Left ventricle myocardium superior (tissue), 1 donor: ENCODE measurements at regions not wholly inside any gene's neighbourhood (a gene's known extent, or its start where the extent isn't known, plus 50 kb on each side); places are given as distances from the start of the nearest gene placed in this dataset.
"Not testable (repeated sequence)": the region's sequence is repeated elsewhere in the genome, so short reads cannot be mapped to it uniquely, and the experiment has no call there.

Source experiments
- ATAC-seq: fragments of 200-7000 bp; cut with Tn5 transposase; one replicate; pipeline ENCODE4 v1.9.1; 2020; ENCODE audit warnings: mild to moderate bottlenecking, moderate library complexity
- DNase-seq: peaks from one replicate; pipeline ENCODE4 v3.0.0-alpha.2; 2020
- intact Hi-C: fragments of 100-400 bp; cut with micrococcal nuclease; formaldehyde crosslinking; loops from one replicate; pipeline ENCODE4 v1.11.0; 2022
- donor health status: DM: no; HTN: yes; CAD: no; lungs with severe emphysema.

- DNase-seq, result no peak
- intact Hi-C loops, result no loop called here
- ATAC-seq, result no peak
Measured at GRCh38 chr7:13099154-13099795, 411.8 kb downstream of the ARL4A start.

GRCh38 chr7:13104128-13104527 lies 416.7 kb downstream of the ARL4A start:
- DNase-seq (no peak), ATAC-seq (no peak)
- intact Hi-C loops, result no loop called here

GRCh38 chr7:13105209-13105608 lies 417.8 kb downstream of the ARL4A start:
- no peak for DNase-seq
- intact Hi-C loops, result no loop called here
- no peak for ATAC-seq

GRCh38 chr7:13106513-13106912 lies 419.1 kb downstream of the ARL4A start:
- ATAC-seq (no peak), DNase-seq (no peak)
- intact Hi-C loops, result no loop called here

- intact Hi-C loops, result no loop called here
Measured at GRCh38 chr7:13107291-13107690, 419.9 kb downstream of the ARL4A start.

GRCh38 chr7:13108061-13108460 lies 420.6 kb downstream of the ARL4A start:
- ATAC-seq (no peak), DNase-seq (no peak)
- intact Hi-C loops, result no loop called here

More at GRCh38 chr7:13107291-13107690, 419.9 kb downstream of the ARL4A start:
- DNase-seq, result no peak
- no peak for ATAC-seq

GRCh38 chr7:13109201-13109600 lies 421.8 kb downstream of the ARL4A start:
- intact Hi-C loops, result no loop called here
- no peak for ATAC-seq
- no peak for DNase-seq

GRCh38 chr7:13110107-13110506 lies 422.7 kb downstream of the ARL4A start:
- intact Hi-C loops, result no loop called here
- no peak for ATAC-seq
- DNase-seq, result no peak

GRCh38 chr7:13111230-13111629 lies 423.8 kb downstream of the ARL4A start:
- no peak for DNase-seq
- no peak for ATAC-seq
- intact Hi-C loops, result no loop called here

- intact Hi-C loops, ATAC-seq: not testable (repeated sequence)
Measured at GRCh38 chr7:13114240-13114639, 426.8 kb downstream of the ARL4A start.

GRCh38 chr7:13115157-13115772 lies 427.8 kb downstream of the ARL4A start:
- ATAC-seq, result no peak
- intact Hi-C loops, result no loop called here
- no peak for DNase-seq

More at GRCh38 chr7:13114240-13114639, 426.8 kb downstream of the ARL4A start:
- not testable (repeated sequence) for DNase-seq

- DNase-seq (no peak), ATAC-seq (no peak)
- intact Hi-C loops, result no loop called here
Measured at GRCh38 chr7:13115855-13116254, 428.4 kb downstream of the ARL4A start.

GRCh38 chr7:13117103-13117502 lies 429.7 kb downstream of the ARL4A start:
- intact Hi-C loops, result no loop called here
- DNase-seq (no peak), ATAC-seq (no peak)

GRCh38 chr7:13117592-13117991 lies 430.2 kb downstream of the ARL4A start:
- ATAC-seq (no peak), DNase-seq (no peak)
- intact Hi-C loops, result no loop called here

- ATAC-seq, intact Hi-C loops, DNase-seq: not testable (repeated sequence)
Measured at GRCh38 chr7:13124629-13125028, 437.2 kb downstream of the ARL4A start.

GRCh38 chr7:13126347-13126746 lies 438.9 kb downstream of the ARL4A start:
- ATAC-seq, result no peak
- DNase-seq, result no peak
- intact Hi-C loops, result no loop called here

- DNase-seq (no peak), ATAC-seq (no peak)
- intact Hi-C loops, result no loop called here
Measured at GRCh38 chr7:13130321-13130720, 442.9 kb downstream of the ARL4A start.

GRCh38 chr7:13130906-13131305 lies 443.5 kb downstream of the ARL4A start:
- intact Hi-C loops, DNase-seq: not testable (repeated sequence)

GRCh38 chr7:13132314-13132713 lies 444.9 kb downstream of the ARL4A start:
- ATAC-seq (no peak), DNase-seq (no peak)
- intact Hi-C loops, result no loop called here

More at GRCh38 chr7:13130906-13131305, 443.5 kb downstream of the ARL4A start:
- ATAC-seq, result not testable (repeated sequence)

- intact Hi-C loops, ATAC-seq, DNase-seq: not testable (repeated sequence)
Measured at GRCh38 chr7:13136345-13136744, 448.9 kb downstream of the ARL4A start.

- no peak for DNase-seq
- no peak for ATAC-seq
- intact Hi-C loops, result no loop called here
Measured at GRCh38 chr7:13139436-13139835, 452.0 kb downstream of the ARL4A start.
